ENCODE measurements at regions not wholly inside any gene's neighbourhood (a gene's known extent, or its start where the extent isn't known, plus 50 kb on each side); places are given as distances from the start of the nearest gene placed in this dataset.

- TF ChIP-seq CBX3 (IDR thresholded peaks at IDR 0.05; ENCODE audit: low read depth) (peak; percentile 88; the same call in 1 of the 2 replicates), MAX (IDR thresholded peaks at IDR 0.05) (peak; percentile 47; the same call in 1 of the 2 replicates), JUND (IDR thresholded peaks at IDR 0.05) (peak; percentile 96), SRF (IDR thresholded peaks at IDR 0.05; ENCODE audit: low read depth) (peak; percentile 66), ELF1 (IDR thresholded peaks at IDR 0.05; ENCODE audit: borderline replicate concordance, low read depth) (no peak), YY1 (IDR thresholded peaks at IDR 0.05; ENCODE audit: extremely low read depth, insufficient replicate concordance, low read depth, low read length) (peak; percentile 28), TCF7L2 (IDR thresholded peaks at IDR 0.05; ENCODE audit: borderline replicate concordance, extremely low read depth, insufficient read depth, insufficient read length) (peak; percentile 9), ZFX (IDR thresholded peaks at IDR 0.05) (no peak), FOSL1 (IDR thresholded peaks at IDR 0.05; ENCODE audit: low read depth) (peak; percentile 97), ZNF274 (IDR thresholded peaks at IDR 0.05; ENCODE audit: low read depth, low read length) (no peak), EGR1 (IDR thresholded peaks at IDR 0.05; ENCODE audit: low read depth) (no peak), POLR2A (IDR thresholded peaks at IDR 0.05; ENCODE audit: borderline replicate concordance, extremely low read depth, insufficient read depth, insufficient read length) (no peak), EZH2 (IDR thresholded peaks at IDR 0.05) (no peak), SIN3A (IDR thresholded peaks at IDR 0.05; ENCODE audit: low read depth) (0 out of 2 replicates have a peak, but pooled peaks have one; percentile 45)
- TF ChIP-seq, protein P1, sequence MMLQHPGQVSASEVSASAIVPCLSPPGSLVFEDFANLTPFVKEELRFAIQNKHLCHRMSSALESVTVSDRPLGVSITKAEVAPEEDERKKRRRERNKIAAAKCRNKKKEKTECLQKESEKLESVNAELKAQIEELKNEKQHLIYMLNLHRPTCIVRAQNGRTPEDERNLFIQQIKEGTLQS (IDR thresholded peaks at IDR 0.05) = no peak
Observed at GRCh38 chr7:46764100-46764936, 817.6 kb downstream of the TNS3 start (continued).

DNA sequence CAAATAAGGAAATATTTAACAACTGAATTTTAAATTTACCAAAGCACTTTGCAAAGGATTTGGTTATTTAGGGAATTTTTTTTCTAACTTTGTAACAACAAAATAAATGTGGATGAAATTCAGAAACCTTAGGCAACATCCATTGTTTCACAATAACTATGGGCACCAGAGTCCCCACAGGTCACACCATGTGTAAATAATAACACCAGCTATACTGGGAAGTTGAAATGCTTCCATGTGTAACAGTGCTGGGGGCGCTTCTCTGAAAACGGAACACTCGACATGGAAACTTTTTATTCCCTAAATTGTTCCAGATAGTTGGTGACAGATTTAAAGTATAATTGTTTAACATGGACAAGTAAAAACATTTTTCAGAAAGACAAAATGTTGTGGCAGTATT lies 818.6 kb downstream of the TNS3 start:
- RAD21 ChIA-PET (ENCODE audit: low non-redundant PET in 1 of 2, low total read pairs in 2 of 2, uncharacterized antibody in 2 of 2, unreplicated experiment in 2 of 2) = no interaction called here
- peaks cover 25 to 29% of the 10 kb centered on the region in 2 experiments for H3K4me1 ChIP-seq (ENCODE audit: control insufficient read depth in 1 of 2, insufficient read depth in 2 of 2, low read length in 2 of 2)

More for the DNA sequence above, 818.6 kb downstream of the TNS3 start:
- no peak overlapping the region for H3K9ac ChIP-seq (ENCODE audit: low read length)
- H2AFZ ChIP-seq (ENCODE audit: low read depth, low read length, poor library complexity, severe bottlenecking) = peak overlapping the region; percentile 82
- H3K4me2 ChIP-seq (ENCODE audit: low read length) = peak overlapping the region; percentile 70; the same call in 1 of the 2 replicates
- ChIA-PET POLR2A (no interaction called here), CTCF (no interaction called here)
- BruUV-seq (replicated peaks) = no TSS peak
- no peaks in the 10 kb centered on the region for H3K9me2 ChIP-seq (ENCODE audit: insufficient read depth)
- 0 out of 4 replicates have a peak, but pooled peaks cover 0 to 3% of the 10 kb centered on the region in 2 experiments for H3K36me3 ChIP-seq (ENCODE audit: control insufficient read depth in 1 of 2, insufficient read depth in 2 of 2, low read length in 2 of 2)
- intact Hi-C loops (cut with micrococcal nuclease) = no loop called here
- H3K4me3 ChIP-seq (replicated peaks in 1 of 2; ENCODE audit: low read depth in 1 of 2, low read length in 2 of 2) = no peak overlapping the region
- no peaks in the 10 kb centered on the region for H3K27me3 ChIP-seq (ENCODE audit: insufficient read depth, low read length)
- no peak for ATAC-seq
- TF ChIP-seq MAX (IDR thresholded peaks at IDR 0.05) (no peak), CEBPB (IDR thresholded peaks at IDR 0.05; ENCODE audit: low read depth) (no peak), ZNF274 (IDR thresholded peaks at IDR 0.05; ENCODE audit: low read depth, low read length) (no peak), ELF1 (IDR thresholded peaks at IDR 0.05; ENCODE audit: borderline replicate concordance, low read depth) (no peak), EZH2phosphoT487 (IDR thresholded peaks at IDR 0.05; ENCODE audit: borderline replicate concordance) (no peak), CBX3 (IDR thresholded peaks at IDR 0.05; ENCODE audit: low read depth) (no peak), POLR2A (IDR thresholded peaks at IDR 0.05; ENCODE audit: borderline replicate concordance, extremely low read depth, insufficient read depth, insufficient read length) (no peak), POLR2AphosphoS5 (IDR thresholded peaks at IDR 0.05; ENCODE audit: low read depth, low read length) (no peak), SP1 (IDR thresholded peaks at IDR 0.05; ENCODE audit: low read depth) (no peak), RAD21 (IDR thresholded peaks at IDR 0.05; ENCODE audit: low read depth) (no peak), TCF7L2 (IDR thresholded peaks at IDR 0.05; ENCODE audit: borderline replicate concordance, extremely low read depth, insufficient read depth, insufficient read length) (no peak)
- 0 out of 2 replicates have a peak overlapping the region, but pooled peaks have one; percentile 4 for H3K27ac ChIP-seq (ENCODE audit: low read depth, low read length)
- H3K79me2 ChIP-seq (ENCODE audit: insufficient read depth, low read length) = no peaks in the 10 kb centered on the region
- no peak for DNase-seq (ENCODE audit: low read depth, low spot score)
- H4K20me1 ChIP-seq (ENCODE audit: insufficient read depth) = no peaks in the 10 kb centered on the region
- peaks cover 0 to 2% of the 10 kb centered on the region in 2 experiments; a peak in 1 of 4 replicates for H3K9me3 ChIP-seq (ENCODE audit: control insufficient read depth in 1 of 2, insufficient read depth in 1 of 2, low read depth in 1 of 2, low read length in 2 of 2)
